COLO668 (cell line): ENCODE measurements at regions not wholly inside any gene's neighbourhood (a gene's known extent, or its start where the extent isn't known, plus 50 kb on each side); places are given as distances from the start of the nearest gene placed in this dataset.
"Not testable (repeated sequence)": the region's sequence is repeated elsewhere in the genome, so short reads cannot be mapped to it uniquely, and the experiment has no call there.

ENCODE experiments used
- DNase-seq: peaks from one replicate; lab custom pipeline; 2025; ENCODE audit not compliant: unreplicated experiment; lab: John Stamatoyannopoulos, UW

GRCh38 chr19:27962264-27962663 lies 1250.7 kb downstream of the UQCRFS1 start:
- no peak for DNase-seq

GRCh38 chr19:27955485-27956480 lies 1257.2 kb downstream of the UQCRFS1 start:
- no peak for DNase-seq

GRCh38 chr19:27942607-27943006 lies 1270.3 kb downstream of the UQCRFS1 start:
- not testable (repeated sequence) for DNase-seq

GRCh38 chr19:27936139-27936538 lies 1276.8 kb downstream of the UQCRFS1 start:
- DNase-seq: no peak

- no peak for DNase-seq
Measured at GRCh38 chr19:27935669-27936068, 1277.3 kb downstream of the UQCRFS1 start.

GRCh38 chr19:27929399-27929798 lies 1283.6 kb downstream of the UQCRFS1 start:
- no peak for DNase-seq

GRCh38 chr19:27925202-27925601 lies 1287.7 kb downstream of the UQCRFS1 start:
- no peak for DNase-seq

- DNase-seq: no peak
Measured at GRCh38 chr19:27922970-27923369, 1290.0 kb downstream of the UQCRFS1 start.

- no peak for DNase-seq
Measured at GRCh38 chr19:27920774-27921173, 1292.2 kb downstream of the UQCRFS1 start.

- no peak for DNase-seq
Measured at GRCh38 chr19:27918818-27919217, 1294.1 kb downstream of the UQCRFS1 start.

- DNase-seq: no peak
Measured at GRCh38 chr19:27911122-27911898, 1301.6 kb downstream of the UQCRFS1 start.

GRCh38 chr19:27909861-27910260 lies 1303.1 kb downstream of the UQCRFS1 start:
- no peak for DNase-seq

GRCh38 chr19:27909185-27909840 lies 1303.6 kb downstream of the UQCRFS1 start:
- no peak for DNase-seq

GRCh38 chr19:27906081-27906480 lies 1306.9 kb downstream of the UQCRFS1 start:
- no peak for DNase-seq

- no peak for DNase-seq
Measured at GRCh38 chr19:27905074-27905473, 1307.9 kb downstream of the UQCRFS1 start.

GRCh38 chr19:27901078-27901477 lies 1311.9 kb downstream of the UQCRFS1 start:
- DNase-seq: no peak

GRCh38 chr19:27896091-27896490 lies 1316.9 kb downstream of the UQCRFS1 start:
- DNase-seq: no peak

GRCh38 chr19:27894906-27895754 lies 1317.8 kb downstream of the UQCRFS1 start:
- no peak for DNase-seq

- DNase-seq: no peak
Measured at GRCh38 chr19:27892500-27892899, 1320.5 kb downstream of the UQCRFS1 start.

GRCh38 chr19:27891411-27891810 lies 1321.5 kb downstream of the UQCRFS1 start:
- DNase-seq: no peak
